MM.1S (cell line): ENCODE measurements at regions not wholly inside any gene's neighbourhood (a gene's known extent, or its start where the extent isn't known, plus 50 kb on each side); places are given as distances from the start of the nearest gene placed in this dataset.

ENCODE experiments used
- CTCF ChIP-seq: fragments of 300-600 bp; sonication (generic); IDR thresholded peaks from 2 replicates; pipeline ENCODE4 v1.5.1; 2016; ENCODE audit warnings: antibody characterized with exemption, low read length, mixed read lengths
- EZH2 ChIP-seq: fragments of 300-600 bp; sonication (generic); optimal IDR thresholded peaks from 2 replicates; pipeline ENCODE3; 2017; ENCODE audit warnings: low read depth, mild to moderate bottlenecking, antibody characterized with exemption, low read length, mixed read lengths

- TF ChIP-seq CTCF (no peak), EZH2 (no peak)
These were observed 63.4 kb upstream of the LRP8 start for GRCh38 chr1:53391296-53391695.
